NB4 (cell line): ENCODE measurements at regions not wholly inside any gene's neighbourhood (a gene's known extent, or its start where the extent isn't known, plus 50 kb on each side); places are given as distances from the start of the nearest gene placed in this dataset.
A peak's percentile ranks its signal among the peaks of the same experiment; 100 is the strongest.

Experiments
- DNase-seq: peaks from one replicate; pipeline ENCODE4 v3.0.0; 2010; ENCODE audit warnings: low read depth
- H3K4me3 ChIP-seq: one replicate; pipeline ENCODE4 v1.5.1; 2011; ENCODE audit warnings: mild to moderate bottlenecking, low read depth, low read length, moderate library complexity
- CTCF ChIP-seq: IDR thresholded peaks from one replicate; pipeline ENCODE4 v1.5.1; 2012; ENCODE audit warnings: low read depth, low read length
- MYC ChIP-seq: IDR thresholded peaks from 2 replicates; pipeline ENCODE4 v1.6.1; 2011; ENCODE audit warnings: low read depth, low read length
- POLR2A ChIP-seq: IDR thresholded peaks from 2 replicates; pipeline ENCODE4 v1.6.1; 2011; ENCODE audit warnings: mild to moderate bottlenecking; ENCODE audit not compliant: insufficient read length; ENCODE audit errors: extremely low read depth
- TF ChIP-seq, protein P1 (sequence below): IDR thresholded peaks from 2 replicates; pipeline ENCODE4 v1.6.1; 2011; ENCODE audit warnings: low read depth, low read length

DNA sequence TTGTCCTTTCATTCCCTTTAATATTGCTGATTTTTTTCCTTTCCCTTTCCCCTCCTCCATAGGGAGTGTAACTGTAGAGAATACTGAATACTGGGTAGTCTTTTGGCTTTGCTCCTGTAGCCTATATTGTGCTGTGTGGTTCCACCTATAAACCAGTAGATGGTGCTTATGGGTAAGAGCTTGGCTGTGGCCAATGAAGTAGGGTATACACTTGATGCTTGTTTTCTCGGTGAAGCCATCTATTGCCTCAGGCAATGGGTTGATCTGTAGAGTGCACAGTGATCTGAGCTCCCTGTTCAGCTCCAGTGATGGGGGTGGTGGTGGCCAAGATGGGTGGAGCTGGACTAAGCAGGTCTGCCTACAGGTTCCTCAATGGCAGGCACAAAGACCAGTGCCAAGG lies 203.3 kb upstream of the IMPG1 start:
- DNase-seq: peak; percentile 21
- no peak overlapping the region for H3K4me3 ChIP-seq
- no peak for TF ChIP-seq POLR2A
- TF ChIP-seq, protein P1, sequence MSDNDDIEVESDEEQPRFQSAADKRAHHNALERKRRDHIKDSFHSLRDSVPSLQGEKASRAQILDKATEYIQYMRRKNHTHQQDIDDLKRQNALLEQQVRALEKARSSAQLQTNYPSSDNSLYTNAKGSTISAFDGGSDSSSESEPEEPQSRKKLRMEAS: no peak
- peak; percentile 30 for TF ChIP-seq CTCF
- TF ChIP-seq MYC: no peak

DNA sequence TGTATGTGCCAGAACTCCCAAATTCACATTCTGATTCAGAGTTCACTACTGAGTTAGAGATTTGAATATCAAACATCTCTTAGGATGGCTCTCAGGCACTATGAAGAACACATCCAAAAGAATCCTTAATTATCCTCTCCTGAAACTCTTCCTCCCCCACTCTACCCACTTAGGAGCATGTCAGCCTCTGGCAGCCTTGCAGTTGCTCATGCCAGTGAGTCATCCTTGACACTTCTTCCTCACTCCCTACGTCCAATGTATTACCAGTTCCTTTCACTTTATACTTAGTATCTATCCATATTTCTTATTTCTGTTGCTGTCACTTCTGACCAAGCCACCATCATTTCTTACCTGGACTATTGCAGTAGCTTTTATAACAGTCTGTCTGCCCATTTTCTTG lies 192.0 kb upstream of the IMPG1 start:
- H3K4me3 ChIP-seq: no peak overlapping the region
- TF ChIP-seq, protein P1: no peak
- TF ChIP-seq POLR2A (no peak), MYC (no peak), CTCF (no peak)
- no peak for DNase-seq

GRCh38 chr6:76262240-76262639 lies 189.8 kb upstream of the IMPG1 start:
- DNase-seq: no peak

DNA sequence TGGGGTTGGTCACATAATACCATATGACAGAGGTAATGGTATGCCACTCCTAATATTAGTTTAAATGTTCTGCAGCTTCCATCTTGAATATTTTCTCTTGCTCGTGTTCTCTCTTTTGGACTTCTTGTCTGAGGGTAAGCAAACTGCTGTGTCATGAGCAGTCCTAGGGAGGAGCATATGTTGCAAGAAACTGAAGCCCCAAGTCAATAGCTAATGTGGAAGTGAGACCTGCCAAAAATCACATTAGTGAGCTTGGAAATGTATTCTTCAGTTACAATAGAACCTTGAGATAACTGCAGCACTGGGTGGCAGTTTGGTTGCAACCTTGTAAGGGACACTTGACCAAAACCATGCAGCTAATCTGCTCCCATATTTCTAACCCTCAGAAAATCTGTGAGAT lies 178.2 kb upstream of the IMPG1 start:
- peak; percentile 92 for DNase-seq
- no peak overlapping the region for H3K4me3 ChIP-seq
- TF ChIP-seq, protein P1: no peak
- no peak for TF ChIP-seq POLR2A
- no peak for TF ChIP-seq MYC

More at GRCh38 chr6:76262240-76262639, 189.8 kb upstream of the IMPG1 start:
- no peak overlapping the region for H3K4me3 ChIP-seq
- no peak for TF ChIP-seq CTCF
- TF ChIP-seq, protein P1: no peak
- no peak for TF ChIP-seq MYC
- no peak for TF ChIP-seq POLR2A

- no peak overlapping the region for H3K4me3 ChIP-seq
- TF ChIP-seq MYC (no peak), POLR2A (no peak), CTCF (no peak)
- TF ChIP-seq, protein P1: no peak
- DNase-seq: no peak
These were observed 175.1 kb upstream of the IMPG1 start for GRCh38 chr6:76247527-76247926.

DNA sequence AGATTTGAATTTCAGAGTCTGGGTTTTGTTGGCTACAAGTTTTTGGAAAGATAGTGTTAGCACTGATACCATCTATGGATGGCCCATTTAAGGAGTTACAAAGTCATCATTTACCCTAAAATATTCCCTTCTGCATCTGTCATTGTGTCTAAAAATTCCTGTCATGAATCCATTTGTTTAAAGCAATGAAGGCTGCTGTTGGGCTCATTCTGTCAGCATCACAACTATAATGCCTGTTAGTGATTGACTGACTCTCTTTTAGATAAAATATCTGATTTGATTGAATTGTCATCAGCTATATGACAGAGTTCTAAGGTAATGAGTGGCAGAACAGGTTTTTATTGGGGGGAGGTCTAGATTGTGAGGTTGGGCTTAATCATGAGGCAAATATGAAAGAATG lies 167.6 kb upstream of the IMPG1 start:
- no peak for DNase-seq
- H3K4me3 ChIP-seq: no peak overlapping the region

More for the DNA sequence above, 167.6 kb upstream of the IMPG1 start:
- TF ChIP-seq, protein P1: no peak
- TF ChIP-seq MYC (no peak), CTCF (no peak), POLR2A (no peak)
